Muscle of leg (tissue), 3 donors: ENCODE measurements at regions not wholly inside any gene's neighbourhood (a gene's known extent, or its start where the extent isn't known, plus 50 kb on each side); places are given as distances from the start of the nearest gene placed in this dataset.

Experiments used
- DNase-seq: peaks from one replicate; pipeline ENCODE4 v3.0.0; 2013
- H3K27ac ChIP-seq: one replicate; pipeline ENCODE4 v1.5.1; 2013; ENCODE audit warnings: mild to moderate bottlenecking, low read length, control low read depth
- H3K27me3 ChIP-seq: one replicate; pipeline ENCODE4 v1.6.1; 2013; ENCODE audit warnings: low read length; ENCODE audit not compliant: control insufficient read depth, insufficient read depth
- H3K36me3 ChIP-seq: one replicate; pipeline ENCODE4 v1.6.1; 2013; ENCODE audit warnings: low read length; ENCODE audit not compliant: control insufficient read depth, insufficient read depth
- H3K4me1 ChIP-seq: one replicate; pipeline ENCODE4 v1.6.1; 2013; ENCODE audit warnings: low read length; ENCODE audit not compliant: control insufficient read depth, insufficient read depth
- H3K4me3 ChIP-seq: one replicate; pipeline ENCODE4 v1.5.1; 2013; ENCODE audit warnings: low read length, control low read depth
- H3K9me3 ChIP-seq: replicated peaks from 2 replicates; pipeline ENCODE4 v1.6.1; 2013; ENCODE audit warnings: low read depth, low read length; ENCODE audit not compliant: control insufficient read depth
- WGBS: methylation state at CpG from one replicate; pipeline ENCODE4 v1.1.5; 2013; ENCODE audit warnings: missing lambda C conversion rate; ENCODE audit not compliant: insufficient coverage; 5-methylcytosine and 5-hydroxymethylcytosine counted together

DNA sequence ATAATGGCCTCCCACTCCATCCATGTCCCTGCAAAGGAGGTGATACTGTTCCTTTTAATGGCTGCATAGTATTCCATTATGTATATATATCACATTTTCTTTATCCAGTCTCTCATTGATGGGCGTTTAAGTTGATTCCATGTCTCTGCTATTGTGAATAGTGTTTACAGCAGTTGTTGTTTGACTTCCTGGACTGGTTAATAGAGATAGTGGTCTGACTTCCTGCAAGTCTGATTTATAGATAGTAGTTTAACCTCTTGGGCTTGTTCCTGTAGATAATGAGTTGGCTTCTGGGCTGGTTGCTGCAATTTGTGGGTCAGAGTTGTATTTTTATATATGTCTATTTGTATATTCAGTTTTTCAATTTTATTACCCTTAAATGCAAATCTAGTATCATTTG is 145.4 kb downstream of the ARL6IP6 start:
- Histone ChIP-seq H3K27ac (no peak overlapping the region), H3K4me1 (no peaks in the 10 kb centered on the region), H3K9me3 (no peaks in the 10 kb centered on the region), H3K4me3 (no peak overlapping the region), H3K27me3 (no peaks in the 10 kb centered on the region), H3K36me3 (no peaks in the 10 kb centered on the region)
- no CpG with 5 or more reads among the region's 1 CpG for WGBS
- no peak for DNase-seq

DNA sequence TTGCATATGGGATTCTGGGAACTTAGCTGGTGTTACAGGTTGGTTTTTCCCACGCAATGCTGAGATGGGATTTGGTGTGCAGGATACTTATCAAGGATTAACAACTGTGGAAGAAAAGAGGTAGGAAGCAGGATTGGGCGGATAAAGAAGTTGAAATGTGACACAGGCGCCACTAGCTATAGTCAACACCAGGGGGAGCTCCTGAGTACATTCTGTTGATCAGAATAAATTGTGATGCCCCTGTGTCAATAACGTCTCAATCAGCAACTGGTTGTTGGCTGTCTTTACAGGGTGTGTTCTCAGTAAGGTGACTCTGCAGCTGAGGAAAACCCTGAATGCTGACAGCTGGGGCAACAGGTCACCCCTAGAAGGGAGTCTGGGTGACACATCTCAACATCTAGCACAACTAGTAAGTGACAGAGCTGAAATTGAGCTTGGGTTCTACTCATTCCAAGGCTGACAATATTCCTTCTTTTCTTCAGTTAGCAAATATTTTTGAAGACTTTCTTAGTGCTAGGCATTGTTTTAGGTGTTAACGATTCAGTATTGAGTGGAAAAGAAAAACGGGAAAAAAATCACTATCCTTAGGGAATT is 143.0 kb downstream of the ARL6IP6 start:
- Histone ChIP-seq H3K27me3 (no peaks in the 10 kb centered on the region), H3K4me1 (no peaks in the 10 kb centered on the region), H3K9me3 (no peaks in the 10 kb centered on the region), H3K27ac (no peak overlapping the region), H3K4me3 (no peak overlapping the region), H3K36me3 (no peaks in the 10 kb centered on the region)
- 65% methylated on average over 3 of the region's 6 CpGs for WGBS
- DNase-seq = peak; percentile 11

DNA sequence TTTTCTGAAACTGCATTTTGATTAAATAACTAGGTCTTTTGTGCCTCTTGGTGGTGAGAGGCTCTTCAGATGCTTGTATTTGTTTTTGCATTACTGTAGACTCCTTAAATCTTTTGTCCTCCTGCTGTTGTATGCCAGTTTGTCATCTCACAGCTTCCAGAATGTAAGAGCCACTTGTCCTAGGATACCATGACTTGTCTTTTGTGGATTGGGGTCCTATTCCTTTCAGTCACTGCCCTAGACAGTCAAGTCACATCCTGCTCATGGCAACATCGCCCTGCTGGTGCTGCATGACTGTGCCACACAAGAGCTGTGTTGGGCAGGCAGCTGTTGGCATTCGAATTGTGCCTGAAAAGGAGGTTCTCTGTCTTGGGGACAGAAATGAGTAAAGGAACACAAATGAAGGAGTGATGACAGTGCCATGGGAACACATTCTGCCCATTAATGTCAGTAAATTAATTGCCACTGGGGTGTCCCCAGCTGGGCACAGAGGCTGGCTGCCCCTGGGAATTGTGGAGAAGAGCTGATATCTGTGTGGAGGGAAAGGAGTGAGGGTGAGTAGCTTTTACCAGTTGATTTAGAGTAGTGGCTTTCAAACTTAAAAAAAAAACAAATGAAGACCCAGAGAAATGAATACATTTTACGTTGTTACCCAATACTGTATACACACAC is 140.3 kb downstream of the ARL6IP6 start:
- H3K4me3 ChIP-seq = no peak overlapping the region

DNA sequence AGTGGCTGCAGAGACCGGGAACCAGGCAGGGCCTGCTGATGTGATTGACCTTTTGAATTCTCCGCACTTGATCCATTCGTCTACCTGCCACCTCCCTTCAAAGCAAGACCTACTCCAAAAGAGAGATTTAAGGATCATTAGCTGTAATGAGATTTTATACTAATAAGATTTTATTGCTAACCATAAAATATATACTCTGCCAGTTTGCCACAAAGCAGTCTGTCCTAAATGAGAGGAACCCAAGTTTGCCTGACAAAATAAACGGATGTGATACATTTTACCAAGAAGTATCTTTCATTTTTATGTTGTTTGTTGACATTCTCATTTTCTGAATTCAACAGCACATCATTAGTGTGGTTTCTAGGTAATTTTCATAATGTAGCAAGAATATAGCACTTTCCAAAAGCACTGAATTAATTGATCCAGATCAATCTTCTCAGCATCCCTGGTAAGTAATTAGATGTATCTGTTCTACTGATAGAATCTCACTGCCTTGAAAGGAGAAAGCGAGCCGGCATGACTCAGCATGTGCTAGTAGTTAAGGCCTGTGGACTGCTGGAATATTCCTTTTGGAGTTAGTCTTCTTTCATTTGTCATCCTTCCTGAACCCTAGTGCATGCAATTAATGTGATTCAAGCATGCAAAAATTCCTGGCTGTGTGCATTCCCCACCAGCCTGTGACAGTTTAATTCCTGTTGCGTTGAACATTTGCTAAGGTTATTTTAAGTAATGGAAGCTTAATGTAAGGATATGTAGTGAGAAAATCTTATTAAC is 128.5 kb downstream of the ARL6IP6 start:
- WGBS = 75% methylated on average over 2 of the region's 7 CpGs
- Histone ChIP-seq H3K36me3 (no peaks in the 10 kb centered on the region), H3K27ac (no peak overlapping the region), H3K9me3 (no peaks in the 10 kb centered on the region), H3K27me3 (no peaks in the 10 kb centered on the region), H3K4me1 (no peaks in the 10 kb centered on the region), H3K4me3 (no peak overlapping the region)
- no peak for DNase-seq

More for the DNA sequence above, 140.3 kb downstream of the ARL6IP6 start:
- Histone ChIP-seq H3K36me3 (no peaks in the 10 kb centered on the region), H3K27ac (no peak overlapping the region), H3K4me1 (no peaks in the 10 kb centered on the region), H3K9me3 (no peaks in the 10 kb centered on the region), H3K27me3 (no peaks in the 10 kb centered on the region)
- 92% methylated on average over 2 of the region's 3 CpGs for WGBS
- DNase-seq = no peak

DNA sequence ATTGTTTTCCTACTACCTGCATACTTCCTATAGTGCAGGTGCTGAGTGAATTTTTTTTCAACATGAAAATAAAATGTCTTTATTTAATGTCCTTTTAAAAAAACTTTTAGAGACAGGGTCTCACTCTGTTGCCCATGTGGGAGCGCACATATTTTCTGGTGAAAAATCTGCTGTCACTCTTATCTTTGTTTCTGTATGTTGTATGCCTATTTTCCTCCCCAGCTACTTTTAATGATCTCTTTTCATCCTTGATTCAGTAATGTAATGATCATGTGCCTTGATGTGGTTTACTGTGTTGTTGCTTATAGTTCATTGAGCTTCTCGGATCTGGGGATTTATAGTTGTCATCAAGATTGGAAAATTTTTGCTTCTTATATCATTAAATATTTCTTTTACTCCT is 117.3 kb downstream of the ARL6IP6 start:
- Histone ChIP-seq H3K36me3 (no peaks in the 10 kb centered on the region), H3K9me3 (no peaks in the 10 kb centered on the region), H3K27me3 (no peaks in the 10 kb centered on the region), H3K4me3 (no peak overlapping the region), H3K27ac (no peak overlapping the region), H3K4me1 (no peaks in the 10 kb centered on the region)
- WGBS = no CpG with 5 or more reads among the region's 2 CpGs
- no peak for DNase-seq

DNA sequence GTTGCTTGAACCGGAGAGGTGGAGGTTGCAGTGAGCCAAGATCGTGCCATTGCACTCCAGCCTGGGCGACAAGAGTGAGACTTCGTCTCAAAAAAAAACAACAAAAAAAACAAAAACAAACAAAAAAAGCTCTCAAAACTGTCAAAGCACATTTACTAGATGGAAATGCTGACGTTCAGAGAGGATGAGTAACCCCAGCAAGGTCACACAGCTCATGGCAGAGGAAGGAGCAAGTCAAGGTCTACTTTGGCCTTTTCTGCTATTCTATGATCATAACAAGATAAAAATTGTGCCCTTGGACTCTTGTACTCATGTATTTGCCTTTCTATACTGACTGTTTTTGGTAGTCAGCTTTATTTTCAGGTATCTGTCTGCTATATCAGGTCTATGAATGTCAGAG is 109.5 kb downstream of the ARL6IP6 start:
- Histone ChIP-seq H3K27me3 (no peaks in the 10 kb centered on the region), H3K27ac (no peak overlapping the region), H3K36me3 (no peaks in the 10 kb centered on the region), H3K4me3 (no peak overlapping the region), H3K9me3 (no peaks in the 10 kb centered on the region), H3K4me1 (no peaks in the 10 kb centered on the region)
- no peak for DNase-seq
- WGBS = 89% methylated on average over 1 of the region's 5 CpGs

DNA sequence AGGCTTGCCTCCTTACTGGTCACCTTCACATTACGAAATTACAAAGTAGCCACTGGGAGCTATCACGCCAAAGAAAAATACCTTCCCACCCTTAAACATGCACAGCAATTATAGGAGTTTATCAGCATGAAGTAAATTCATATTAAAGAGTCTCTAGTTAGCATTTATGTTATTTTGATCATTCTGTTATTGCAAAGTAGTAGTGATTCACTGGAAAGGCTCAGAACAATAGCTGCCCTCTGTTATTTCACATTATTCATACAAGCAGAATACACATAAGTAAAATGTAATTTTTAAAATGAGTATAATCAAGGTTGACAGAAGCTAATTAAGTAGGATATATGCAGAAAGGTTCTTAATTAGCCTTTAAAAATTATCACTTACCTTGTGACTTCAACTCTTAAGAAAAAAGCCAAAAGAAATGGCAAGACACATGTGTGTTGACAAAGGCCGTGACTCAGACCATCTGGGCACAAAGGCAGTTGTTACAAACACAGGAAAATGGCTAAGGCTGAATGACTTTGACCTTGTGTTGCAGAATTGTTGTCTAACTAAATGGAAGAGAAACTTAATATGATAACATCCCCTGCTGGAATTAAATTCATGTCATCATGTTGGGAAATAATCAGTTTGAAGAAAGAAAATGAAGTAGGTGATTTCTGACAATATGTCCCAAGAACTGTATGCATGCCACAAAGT is 108.3 kb downstream of the ARL6IP6 start:
- Histone ChIP-seq H3K4me3 (no peak overlapping the region), H3K4me1 (no peaks in the 10 kb centered on the region), H3K27me3 (no peaks in the 10 kb centered on the region), H3K27ac (no peak overlapping the region), H3K36me3 (no peaks in the 10 kb centered on the region), H3K9me3 (no peaks in the 10 kb centered on the region)
- DNase-seq = peak; percentile 2
- WGBS = 78% methylated on average over 1 of the region's 3 CpGs

DNA sequence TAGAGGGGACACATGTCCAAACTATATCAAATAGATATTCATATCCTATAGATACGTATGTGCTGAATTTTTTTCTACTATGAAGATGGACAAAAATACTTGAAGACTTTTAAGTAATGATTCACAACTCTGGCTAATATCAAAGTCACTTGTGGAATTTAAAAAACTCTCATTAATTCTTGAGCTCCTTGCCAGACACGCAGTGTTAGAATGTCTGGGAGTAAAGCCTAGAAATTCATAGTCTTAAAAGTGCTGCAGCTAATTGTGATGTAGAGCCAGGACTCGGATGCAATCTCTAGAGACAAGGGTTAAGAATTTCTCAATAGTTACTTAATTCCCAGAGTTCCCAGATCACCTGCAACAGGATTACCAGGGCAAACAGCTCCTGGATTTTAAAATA is 107.4 kb downstream of the ARL6IP6 start:
- Histone ChIP-seq H3K27me3 (no peaks in the 10 kb centered on the region), H3K27ac (no peak overlapping the region), H3K9me3 (no peaks in the 10 kb centered on the region), H3K36me3 (no peaks in the 10 kb centered on the region), H3K4me1 (no peaks in the 10 kb centered on the region), H3K4me3 (no peak overlapping the region)
- WGBS = no CpG with 5 or more reads among the region's 3 CpGs
- no peak for DNase-seq

DNA sequence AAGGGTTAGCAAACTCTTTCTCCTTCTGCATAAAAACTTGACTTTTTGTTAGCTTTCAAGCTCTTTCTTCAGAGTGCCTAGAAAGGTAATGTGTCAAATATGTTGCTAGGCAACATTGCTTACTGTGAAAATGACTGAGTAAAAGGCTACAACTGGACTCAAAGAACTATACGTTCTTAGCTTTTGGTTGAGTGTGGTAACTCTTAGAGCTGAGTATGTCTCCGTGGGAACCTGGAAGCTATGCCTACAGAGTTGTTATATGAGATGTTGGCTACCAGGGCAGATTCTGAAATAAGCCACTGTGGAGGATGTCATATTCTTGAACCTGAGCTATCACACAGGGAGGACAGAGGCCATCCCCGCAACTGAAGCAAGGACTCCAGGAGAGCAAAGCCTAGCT is 105.5 kb downstream of the ARL6IP6 start:
- no peaks in the 10 kb centered on the region for H3K4me1 ChIP-seq
- no peak overlapping the region for H3K27ac ChIP-seq
- no peak for DNase-seq
- 56% methylated on average over 3 of the region's 3 CpGs for WGBS
- H3K4me3 ChIP-seq = no peak overlapping the region
- H3K27me3 ChIP-seq = no peaks in the 10 kb centered on the region
- no peaks in the 10 kb centered on the region for H3K36me3 ChIP-seq
- no peaks in the 10 kb centered on the region for H3K9me3 ChIP-seq

DNA sequence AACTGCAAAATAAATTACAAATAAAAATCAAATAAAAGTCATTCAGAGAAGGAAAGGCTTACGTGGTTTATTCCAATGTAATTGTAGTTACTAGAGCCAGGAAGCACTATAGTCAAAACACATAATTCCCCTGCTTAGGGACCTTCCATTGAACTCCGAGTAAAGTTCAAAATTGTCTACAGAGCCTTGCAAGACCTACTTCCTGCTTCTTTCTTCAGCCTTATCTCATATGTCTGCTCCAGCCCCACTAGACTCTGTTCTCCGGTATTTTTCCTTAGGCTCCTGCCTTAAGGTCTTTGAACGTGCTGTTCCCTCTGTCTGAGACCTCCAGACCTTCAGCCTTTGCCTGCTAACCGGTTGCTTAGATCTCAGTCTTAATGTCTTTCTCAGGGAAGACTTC is 104.3 kb downstream of the ARL6IP6 start:
- Histone ChIP-seq H3K4me3 (no peak overlapping the region), H3K4me1 (no peaks in the 10 kb centered on the region), H3K27ac (no peak overlapping the region), H3K27me3 (no peaks in the 10 kb centered on the region), H3K36me3 (no peaks in the 10 kb centered on the region), H3K9me3 (no peaks in the 10 kb centered on the region)
- DNase-seq = no peak
- WGBS = 15% methylated on average over 3 of the region's 5 CpGs
